Prostate gland (tissue), 2 donors: ENCODE measurements at regions not wholly inside any gene's neighbourhood (a gene's known extent, or its start where the extent isn't known, plus 50 kb on each side); places are given as distances from the start of the nearest gene placed in this dataset.

Experiments used
- CTCF ChIP-seq, 4 experiments: fragments of 200-600 bp in 2 of 4; fragments of 450-650 bp in 2 of 4; sonication (generic) in 2 of 4; IDR thresholded peaks; 1 replicate in 3 of 4; 2 replicates in 1 of 4; pipeline ENCODE4 v1.5.1; 2016 to 2019; ENCODE audit warnings: antibody characterized with exemption in 4 of 4, mild to moderate bottlenecking in 2 of 4, moderate library complexity in 2 of 4
- POLR2A ChIP-seq: fragments of 450-650 bp; IDR thresholded peaks from one replicate; pipeline ENCODE4 v1.6.1; 2016; ENCODE audit warnings: antibody characterized with exemption, mild to moderate bottlenecking

- no peak for TF ChIP-seq CTCF (IDR thresholded peaks at IDR 0.05)
- TF ChIP-seq POLR2A, result no peak
Measured at GRCh38 chr11:45577752-45578151, 87.7 kb downstream of the CHST1 start.
